ENCODE measurements at regions not wholly inside any gene's neighbourhood (a gene's known extent, or its start where the extent isn't known, plus 50 kb on each side); places are given as distances from the start of the nearest gene placed in this dataset.

- TF ChIP-seq, protein P1, sequence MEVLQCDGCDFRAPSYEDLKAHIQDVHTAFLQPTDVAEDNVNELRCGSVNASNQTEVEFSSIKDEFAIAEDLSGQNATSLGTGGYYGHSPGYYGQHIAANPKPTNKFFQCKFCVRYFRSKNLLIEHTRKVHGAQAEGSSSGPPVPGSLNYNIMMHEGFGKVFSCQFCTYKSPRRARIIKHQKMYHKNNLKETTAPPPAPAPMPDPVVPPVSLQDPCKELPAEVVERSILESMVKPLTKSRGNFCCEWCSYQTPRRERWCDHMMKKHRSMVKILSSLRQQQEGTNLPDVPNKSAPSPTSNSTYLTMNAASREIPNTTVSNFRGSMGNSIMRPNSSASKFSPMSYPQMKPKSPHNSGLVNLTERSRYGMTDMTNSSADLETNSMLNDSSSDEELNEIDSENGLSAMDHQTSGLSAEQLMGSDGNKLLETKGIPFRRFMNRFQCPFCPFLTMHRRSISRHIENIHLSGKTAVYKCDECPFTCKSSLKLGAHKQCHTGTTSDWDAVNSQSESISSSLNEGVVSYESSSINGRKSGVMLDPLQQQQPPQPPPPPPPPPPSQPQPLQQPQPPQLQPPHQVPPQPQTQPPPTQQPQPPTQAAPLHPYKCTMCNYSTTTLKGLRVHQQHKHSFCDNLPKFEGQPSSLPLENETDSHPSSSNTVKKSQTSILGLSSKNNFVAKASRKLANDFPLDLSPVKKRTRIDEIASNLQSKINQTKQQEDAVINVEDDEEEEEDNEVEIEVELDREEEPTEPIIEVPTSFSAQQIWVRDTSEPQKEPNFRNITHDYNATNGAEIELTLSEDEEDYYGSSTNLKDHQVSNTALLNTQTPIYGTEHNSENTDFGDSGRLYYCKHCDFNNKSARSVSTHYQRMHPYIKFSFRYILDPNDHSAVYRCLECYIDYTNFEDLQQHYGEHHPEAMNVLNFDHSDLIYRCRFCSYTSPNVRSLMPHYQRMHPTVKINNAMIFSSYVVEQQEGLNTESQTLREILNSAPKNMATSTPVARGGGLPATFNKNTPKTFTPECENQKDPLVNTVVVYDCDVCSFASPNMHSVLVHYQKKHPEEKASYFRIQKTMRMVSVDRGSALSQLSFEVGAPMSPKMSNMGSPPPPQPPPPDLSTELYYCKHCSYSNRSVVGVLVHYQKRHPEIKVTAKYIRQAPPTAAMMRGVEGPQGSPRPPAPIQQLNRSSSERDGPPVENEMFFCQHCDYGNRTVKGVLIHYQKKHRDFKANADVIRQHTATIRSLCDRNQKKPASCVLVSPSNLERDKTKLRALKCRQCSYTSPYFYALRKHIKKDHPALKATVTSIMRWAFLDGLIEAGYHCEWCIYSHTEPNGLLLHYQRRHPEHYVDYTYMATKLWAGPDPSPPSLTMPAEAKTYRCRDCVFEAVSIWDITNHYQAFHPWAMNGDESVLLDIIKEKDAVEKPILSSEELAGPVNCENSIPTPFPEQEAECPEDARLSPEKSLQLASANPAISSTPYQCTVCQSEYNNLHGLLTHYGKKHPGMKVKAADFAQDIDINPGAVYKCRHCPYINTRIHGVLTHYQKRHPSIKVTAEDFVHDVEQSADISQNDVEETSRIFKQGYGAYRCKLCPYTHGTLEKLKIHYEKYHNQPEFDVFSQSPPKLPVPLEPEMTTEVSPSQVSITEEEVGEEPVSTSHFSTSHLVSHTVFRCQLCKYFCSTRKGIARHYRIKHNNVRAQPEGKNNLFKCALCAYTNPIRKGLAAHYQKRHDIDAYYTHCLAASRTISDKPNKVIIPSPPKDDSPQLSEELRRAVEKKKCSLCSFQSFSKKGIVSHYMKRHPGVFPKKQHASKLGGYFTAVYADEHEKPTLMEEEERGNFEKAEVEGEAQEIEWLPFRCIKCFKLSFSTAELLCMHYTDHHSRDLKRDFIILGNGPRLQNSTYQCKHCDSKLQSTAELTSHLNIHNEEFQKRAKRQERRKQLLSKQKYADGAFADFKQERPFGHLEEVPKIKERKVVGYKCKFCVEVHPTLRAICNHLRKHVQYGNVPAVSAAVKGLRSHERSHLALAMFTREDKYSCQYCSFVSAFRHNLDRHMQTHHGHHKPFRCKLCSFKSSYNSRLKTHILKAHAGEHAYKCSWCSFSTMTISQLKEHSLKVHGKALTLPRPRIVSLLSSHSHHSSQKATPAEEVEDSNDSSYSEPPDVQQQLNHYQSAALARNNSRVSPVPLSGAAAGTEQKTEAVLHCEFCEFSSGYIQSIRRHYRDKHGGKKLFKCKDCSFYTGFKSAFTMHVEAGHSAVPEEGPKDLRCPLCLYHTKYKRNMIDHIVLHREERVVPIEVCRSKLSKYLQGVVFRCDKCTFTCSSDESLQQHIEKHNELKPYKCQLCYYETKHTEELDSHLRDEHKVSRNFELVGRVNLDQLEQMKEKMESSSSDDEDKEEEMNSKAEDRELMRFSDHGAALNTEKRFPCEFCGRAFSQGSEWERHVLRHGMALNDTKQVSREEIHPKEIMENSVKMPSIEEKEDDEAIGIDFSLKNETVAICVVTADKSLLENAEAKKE (CRISPR knock-in tag; IDR thresholded peaks at IDR 0.05) = no peak
- TF ChIP-seq JUNB (IDR thresholded peaks at IDR 0.05; ENCODE audit: unreplicated experiment) (no peak), EZH2phosphoT487 (IDR thresholded peaks at IDR 0.05; ENCODE audit: unreplicated experiment) (no peak)
Measured at GRCh38 chr2:12852135-12852534, 135.4 kb downstream of the TRIB2 start (continued).

- Histone ChIP-seq H4K20me1 (replicated peaks; ENCODE audit: insufficient read depth) (no peaks in the 10 kb centered on the region), H3F3A (replicated peaks; ENCODE audit: low read depth) (no peaks in the 10 kb centered on the region), H3K27me3 (ENCODE audit: insufficient read depth) (no peaks in the 10 kb centered on the region), H3K4me1 (ENCODE audit: insufficient read depth) (no peaks in the 10 kb centered on the region), H3K27ac (ENCODE audit: low read depth) (no peak overlapping the region), H3K36me3 (ENCODE audit: insufficient read depth) (no peaks in the 10 kb centered on the region), H3K4me3 (no peak overlapping the region), H3K9me2 (ENCODE audit: insufficient read depth) (0 out of 2 replicates have a peak, but pooled peaks cover 4% of the 10 kb centered on the region), H3K4me2 (no peak overlapping the region), H2AFZ (no peak overlapping the region), H3K79me2 (replicated peaks; ENCODE audit: insufficient read depth) (no peaks in the 10 kb centered on the region)
- Mint-ChIP-seq H3K4me3 (no peak overlapping the region), H3K36me3 (ENCODE audit: low read depth) (no peaks in the 10 kb centered on the region), H3K9me3 (peaks cover 24% of the 10 kb centered on the region), H3K27me3 (ENCODE audit: insufficient read depth, low read depth, poor library complexity) (peaks cover 3% of the 10 kb centered on the region), H3K27ac (no peak overlapping the region), H3K4me1 (no peaks in the 10 kb centered on the region)
- no peak for TF ChIP-seq JUNB (IDR thresholded peaks at IDR 0.05; ENCODE audit: unreplicated experiment)
- TF ChIP-seq, protein P2, sequence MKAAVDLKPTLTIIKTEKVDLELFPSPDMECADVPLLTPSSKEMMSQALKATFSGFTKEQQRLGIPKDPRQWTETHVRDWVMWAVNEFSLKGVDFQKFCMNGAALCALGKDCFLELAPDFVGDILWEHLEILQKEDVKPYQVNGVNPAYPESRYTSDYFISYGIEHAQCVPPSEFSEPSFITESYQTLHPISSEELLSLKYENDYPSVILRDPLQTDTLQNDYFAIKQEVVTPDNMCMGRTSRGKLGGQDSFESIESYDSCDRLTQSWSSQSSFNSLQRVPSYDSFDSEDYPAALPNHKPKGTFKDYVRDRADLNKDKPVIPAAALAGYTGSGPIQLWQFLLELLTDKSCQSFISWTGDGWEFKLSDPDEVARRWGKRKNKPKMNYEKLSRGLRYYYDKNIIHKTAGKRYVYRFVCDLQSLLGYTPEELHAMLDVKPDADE (IDR thresholded peaks at IDR 0.05) = no peak
- TF ChIP-seq CREB1 (CRISPR knock-in tag; IDR thresholded peaks at IDR 0.05; ENCODE audit: low read depth) = no peak
- TF ChIP-seq, protein P1 (CRISPR knock-in tag; IDR thresholded peaks at IDR 0.05) = no peak
- TF ChIP-seq ZNF114 (CRISPR knock-in tag; IDR thresholded peaks at IDR 0.05) = no peak
- no peak for TF ChIP-seq EZH2phosphoT487 (IDR thresholded peaks at IDR 0.05; ENCODE audit: unreplicated experiment)
- ATAC-seq (no peak), DNase-seq (ENCODE audit: low spot score) (no peak)
Measured at GRCh38 chr2:12854001-12854530, 137.3 kb downstream of the TRIB2 start.
